ENCODE measurements at regions not wholly inside any gene's neighbourhood (a gene's known extent, or its start where the extent isn't known, plus 50 kb on each side); places are given as distances from the start of the nearest gene placed in this dataset.
"Not testable (repeated sequence)": the region's sequence is repeated elsewhere in the genome, so short reads cannot be mapped to it uniquely, and the experiment has no call there.

- DNase-seq (ENCODE audit: extremely low read depth in 1 of 2, low read depth in 1 of 2): not testable (repeated sequence)
Measured at GRCh38 chr19:28545397-28545796, 667.6 kb downstream of the UQCRFS1 start.

GRCh38 chr19:28544451-28545261 is 668.3 kb downstream of the UQCRFS1 start:
- DNase-seq (ENCODE audit: extremely low read depth in 1 of 2, low read depth in 1 of 2): no peak

- DNase-seq (ENCODE audit: extremely low read depth in 1 of 2, low read depth in 1 of 2): no peak
Measured at GRCh38 chr19:28543244-28543776, 669.6 kb downstream of the UQCRFS1 start.

GRCh38 chr19:28542394-28543243 is 670.3 kb downstream of the UQCRFS1 start:
- DNase-seq (ENCODE audit: extremely low read depth in 1 of 2, low read depth in 1 of 2): no peak

- DNase-seq (ENCODE audit: extremely low read depth in 1 of 2, low read depth in 1 of 2): no peak
Measured at GRCh38 chr19:28541602-28542393, 671.2 kb downstream of the UQCRFS1 start.

GRCh38 chr19:28541029-28541428 is 671.9 kb downstream of the UQCRFS1 start:
- no peak for DNase-seq (ENCODE audit: extremely low read depth in 1 of 2, low read depth in 1 of 2)

- not testable (repeated sequence) for DNase-seq (ENCODE audit: extremely low read depth in 1 of 2, low read depth in 1 of 2)
Measured at GRCh38 chr19:28540385-28540784, 672.6 kb downstream of the UQCRFS1 start.

- DNase-seq (ENCODE audit: extremely low read depth in 1 of 2, low read depth in 1 of 2): no peak
Measured at GRCh38 chr19:28539759-28540158, 673.2 kb downstream of the UQCRFS1 start.

GRCh38 chr19:28538579-28538978 is 674.4 kb downstream of the UQCRFS1 start:
- DNase-seq (ENCODE audit: extremely low read depth in 1 of 2, low read depth in 1 of 2): not testable (repeated sequence)

- no peak for DNase-seq (ENCODE audit: extremely low read depth in 1 of 2, low read depth in 1 of 2)
Measured at GRCh38 chr19:28537896-28538295, 675.1 kb downstream of the UQCRFS1 start.

GRCh38 chr19:28537079-28537478 is 675.9 kb downstream of the UQCRFS1 start:
- DNase-seq (ENCODE audit: extremely low read depth in 1 of 2, low read depth in 1 of 2): no peak

- no peak for DNase-seq (ENCODE audit: extremely low read depth in 1 of 2, low read depth in 1 of 2)
Measured at GRCh38 chr19:28535352-28535775, 677.6 kb downstream of the UQCRFS1 start.

GRCh38 chr19:28534766-28535351 is 678.1 kb downstream of the UQCRFS1 start:
- DNase-seq (ENCODE audit: extremely low read depth in 1 of 2, low read depth in 1 of 2): no peak

GRCh38 chr19:28532765-28533341 is 680.1 kb downstream of the UQCRFS1 start:
- DNase-seq (ENCODE audit: extremely low read depth in 1 of 2, low read depth in 1 of 2): no peak

- DNase-seq (ENCODE audit: extremely low read depth in 1 of 2, low read depth in 1 of 2): no peak
Measured at GRCh38 chr19:28531979-28532378, 681.0 kb downstream of the UQCRFS1 start.

- no peak for DNase-seq (ENCODE audit: extremely low read depth in 1 of 2, low read depth in 1 of 2)
Measured at GRCh38 chr19:28530406-28531035, 682.4 kb downstream of the UQCRFS1 start.

GRCh38 chr19:28526038-28526437 is 686.9 kb downstream of the UQCRFS1 start:
- no peak for DNase-seq (ENCODE audit: extremely low read depth in 1 of 2, low read depth in 1 of 2)

GRCh38 chr19:28523619-28524018 is 689.3 kb downstream of the UQCRFS1 start:
- DNase-seq (ENCODE audit: extremely low read depth in 1 of 2, low read depth in 1 of 2): no peak

- DNase-seq (ENCODE audit: extremely low read depth in 1 of 2, low read depth in 1 of 2): no peak
Measured at GRCh38 chr19:28522545-28522922, 690.4 kb downstream of the UQCRFS1 start.

Data from activated CD8-positive, alpha-beta memory T cell treated with anti-CD3 and anti-CD28 coated beads for 1 hour (primary cell).